T47D (cell line): ENCODE measurements at regions not wholly inside any gene's neighbourhood (a gene's known extent, or its start where the extent isn't known, plus 50 kb on each side); places are given as distances from the start of the nearest gene placed in this dataset.

Source experiments
- DNase-seq, 2 experiments: peaks; one replicate each; pipeline versions ENCODE4 v3.0.0 to v3.0.0-alpha.2; 2011 to 2012; ENCODE audit warnings: low read depth in 1 of 2, low spot score in 1 of 2
- JUND ChIP-seq: IDR thresholded peaks from 2 replicates; pipeline ENCODE4 v1.6.1; 2012; ENCODE audit warnings: low read depth
- in situ Hi-C: cut with HindIII; loops from 2 replicates; pipeline ENCODE4 v1.10.0; 2016; ENCODE audit warnings: low sequenced_read_pairs, low pct_unique_long_range_greater_than_20kb

GRCh38 chr13:90098577-90098976, 1248.9 kb upstream of the MIR17HG start:
- no peak for TF ChIP-seq JUND
- DNase-seq = no peak
- in situ Hi-C loops = no loop called here

GRCh38 chr13:90099847-90100246, 1247.6 kb upstream of the MIR17HG start:
- in situ Hi-C loops = no loop called here
- no peak for DNase-seq
- no peak for TF ChIP-seq JUND

GRCh38 chr13:90103099-90103784, 1244.2 kb upstream of the MIR17HG start:
- no peak for DNase-seq
- in situ Hi-C loops = no loop called here
- no peak for TF ChIP-seq JUND

GRCh38 chr13:90104764-90105163, 1242.7 kb upstream of the MIR17HG start:
- DNase-seq = no peak
- in situ Hi-C loops = no loop called here
- no peak for TF ChIP-seq JUND

- in situ Hi-C loops = no loop called here
- no peak for DNase-seq
- TF ChIP-seq JUND = no peak
Observed at GRCh38 chr13:90105276-90105675, 1242.2 kb upstream of the MIR17HG start.

- no peak for TF ChIP-seq JUND
- peak in 1 of 2 experiments; percentile 2 for DNase-seq
- in situ Hi-C loops = no loop called here
Observed at GRCh38 chr13:90105849-90106496, 1241.5 kb upstream of the MIR17HG start.

- no peak for TF ChIP-seq JUND
- DNase-seq = no peak
- in situ Hi-C loops = no loop called here
Observed at GRCh38 chr13:90107661-90108060, 1239.8 kb upstream of the MIR17HG start.

GRCh38 chr13:90108547-90108946, 1238.9 kb upstream of the MIR17HG start:
- DNase-seq = no peak
- no peak for TF ChIP-seq JUND
- in situ Hi-C loops = no loop called here

- in situ Hi-C loops = no loop called here
- TF ChIP-seq JUND = no peak
- DNase-seq = no peak
Observed at GRCh38 chr13:90116121-90116520, 1231.4 kb upstream of the MIR17HG start.

- DNase-seq = no peak
- TF ChIP-seq JUND = no peak
Observed at GRCh38 chr13:90118467-90119071, 1228.9 kb upstream of the MIR17HG start.

GRCh38 chr13:90120026-90120425, 1227.5 kb upstream of the MIR17HG start:
- in situ Hi-C loops = no loop called here
- no peak for DNase-seq
- TF ChIP-seq JUND = no peak

More at GRCh38 chr13:90118467-90119071, 1228.9 kb upstream of the MIR17HG start:
- in situ Hi-C loops = no loop called here

GRCh38 chr13:90121784-90122183, 1225.7 kb upstream of the MIR17HG start:
- no peak for DNase-seq
- in situ Hi-C loops = no loop called here
- no peak for TF ChIP-seq JUND

- DNase-seq = no peak
- in situ Hi-C loops = no loop called here
- no peak for TF ChIP-seq JUND
Observed at GRCh38 chr13:90122531-90122930, 1225.0 kb upstream of the MIR17HG start.
